Caco-2 (cell line): ENCODE measurements at regions not wholly inside any gene's neighbourhood (a gene's known extent, or its start where the extent isn't known, plus 50 kb on each side); places are given as distances from the start of the nearest gene placed in this dataset.

Experiments
- BruUV-seq: library from RNA; stranded (reverse); fragments of 400-500 nt; replicated peaks from 2 replicates; lab custom pipeline; 2021; lab: Mats Ljungman, UMichigan
- CTCF ChIA-PET: fragments of 300-600 bp; sonication (Branson Sonifier 250); formaldehyde crosslinking; loops from one replicate; lab custom pipeline; 2022; ENCODE audit warnings: antibody characterized with exemption; lab: Charles Lee
- POLR2A ChIA-PET: fragments of 300-600 bp; sonication (Branson Sonifier 250); formaldehyde crosslinking; loops from one replicate; lab custom pipeline; 2022; ENCODE audit warnings: antibody characterized with exemption; lab: Charles Lee
- DNase-seq, 2 experiments: peaks; one replicate each; pipeline versions ENCODE4 v3.0.0 to v3.0.0-alpha.2; 2020 to 2022
- H3K27me3 ChIP-seq: replicated peaks from 2 replicates; pipeline ENCODE4 v1.6.0; 2011; ENCODE audit warnings: low read length; ENCODE audit not compliant: control insufficient read depth, insufficient read depth
- H3K36me3 ChIP-seq: 2 replicates; pipeline ENCODE4 v1.5.1; 2011; ENCODE audit warnings: low read length; ENCODE audit not compliant: control insufficient read depth, insufficient read depth
- H3K4me1 ChIP-seq: fragments of 250-450 bp; sonication (Bioruptor Pico); 2 replicates; pipeline ENCODE4 v1.5.1; 2020; ENCODE audit warnings: mild to moderate bottlenecking
- H3K4me3 ChIP-seq: 2 replicates; pipeline ENCODE4 v1.5.1; 2011; ENCODE audit warnings: low read depth, mild to moderate bottlenecking, control low read depth, low read length
- H3K9me3 ChIP-seq: fragments of 250-450 bp; sonication (Bioruptor Pico); 2 replicates; pipeline ENCODE4 v1.5.1; 2020; ENCODE audit warnings: mild to moderate bottlenecking, moderate library complexity
- H3K27ac Mint-ChIP-seq: one replicate; pipeline ENCODE4 v1.8.0; 2022; ENCODE audit warnings: mixed read lengths; ENCODE audit not compliant: unreplicated experiment
- H3K27me3 Mint-ChIP-seq: one replicate; pipeline ENCODE4 v1.8.0; 2022; ENCODE audit warnings: mixed read lengths; ENCODE audit not compliant: insufficient read depth, unreplicated experiment
- H3K36me3 Mint-ChIP-seq: one replicate; pipeline ENCODE4 v1.8.0; 2022; ENCODE audit warnings: mild to moderate bottlenecking, mixed read lengths; ENCODE audit not compliant: insufficient read depth, unreplicated experiment
- H3K4me1 Mint-ChIP-seq: one replicate; pipeline ENCODE4 v1.8.0; 2022; ENCODE audit warnings: low read depth, mixed read lengths; ENCODE audit not compliant: unreplicated experiment
- H3K4me3 Mint-ChIP-seq: one replicate; pipeline ENCODE4 v1.8.0; 2022; ENCODE audit warnings: mild to moderate bottlenecking, moderate library complexity, mixed read lengths; ENCODE audit not compliant: unreplicated experiment
- H3K9me3 Mint-ChIP-seq: one replicate; pipeline ENCODE4 v1.8.0; 2022; ENCODE audit warnings: mixed read lengths; ENCODE audit not compliant: unreplicated experiment
- CTCF ChIP-seq, 2 experiments: fragments of 200-600 bp in 1 of 2; IDR thresholded peaks; 1 replicate in 1 of 2; 2 replicates in 1 of 2; pipeline versions ENCODE4 v1.5.1 to v1.8.0; 2011 to 2022; ENCODE audit warnings: antibody characterized with exemption in 1 of 2, control low read depth in 1 of 2, inconsistent platforms in 1 of 2, low read depth in 1 of 2, low read length in 1 of 2, mild to moderate bottlenecking in 1 of 2, moderate library complexity in 1 of 2; ENCODE audit not compliant: insufficient read depth in 1 of 2, severe bottlenecking in 1 of 2, unreplicated experiment in 1 of 2
- intact Hi-C: fragments of 100-400 bp; cut with micrococcal nuclease; formaldehyde crosslinking; loops from one replicate; pipeline ENCODE4 v1.10.0; 2022; ENCODE audit not compliant: unreplicated experiment

- Histone ChIP-seq H3K4me1 (peaks cover 7% of the 10 kb centered on the region), H3K9me3 (no peaks in the 10 kb centered on the region), H3K4me3 (no peak overlapping the region), H3K27me3 (no peaks in the 10 kb centered on the region), H3K36me3 (no peaks in the 10 kb centered on the region)
- CTCF ChIA-PET: no interaction called here
- no peaks in the 10 kb centered on the region for H3K36me3 Mint-ChIP-seq
- TF ChIP-seq CTCF (IDR thresholded peaks at IDR 0.05; ENCODE audit: insufficient read depth in 1 of 2, low read depth in 1 of 2, low read length in 1 of 2, severe bottlenecking in 1 of 2, unreplicated experiment in 1 of 2): no peak
- no peak for DNase-seq
- BruUV-seq: no TSS peak
- intact Hi-C loops: no loop called here
- H3K27ac Mint-ChIP-seq: no peak overlapping the region
- POLR2A ChIA-PET: no interaction called here
- peaks cover 14% of the 10 kb centered on the region for H3K4me1 Mint-ChIP-seq
- H3K27me3 Mint-ChIP-seq: no peaks in the 10 kb centered on the region
- H3K9me3 Mint-ChIP-seq: peaks cover 8% of the 10 kb centered on the region
- no peak overlapping the region for H3K4me3 Mint-ChIP-seq
Measured at GRCh38 chr13:91167706-91168385, 179.6 kb upstream of the MIR17HG start.

- no peak overlapping the region for H3K27ac Mint-ChIP-seq
- BruUV-seq: no TSS peak
- H3K4me3 ChIP-seq: no peak overlapping the region
- H3K4me1 ChIP-seq: peaks cover 7% of the 10 kb centered on the region
- H3K27me3 ChIP-seq: no peaks in the 10 kb centered on the region
- no peak for DNase-seq
- ChIA-PET CTCF (no interaction called here), POLR2A (no interaction called here)
- no peaks in the 10 kb centered on the region for H3K36me3 ChIP-seq
- intact Hi-C loops: no loop called here
- peaks cover 13% of the 10 kb centered on the region for H3K4me1 Mint-ChIP-seq
- no peak for TF ChIP-seq CTCF (IDR thresholded peaks at IDR 0.05; ENCODE audit: insufficient read depth in 1 of 2, low read depth in 1 of 2, low read length in 1 of 2, severe bottlenecking in 1 of 2, unreplicated experiment in 1 of 2)
- no peaks in the 10 kb centered on the region for H3K27me3 Mint-ChIP-seq
- peaks cover 8% of the 10 kb centered on the region for H3K9me3 Mint-ChIP-seq
- H3K4me3 Mint-ChIP-seq: no peak overlapping the region
- H3K36me3 Mint-ChIP-seq: no peaks in the 10 kb centered on the region
- H3K9me3 ChIP-seq: no peaks in the 10 kb centered on the region
Measured at GRCh38 chr13:91168386-91168711, 179.1 kb upstream of the MIR17HG start.

GRCh38 chr13:91169321-91170050 is 178.0 kb upstream of the MIR17HG start:
- ChIA-PET CTCF (interaction anchor here (0.9 to 1.0 kb wide), 2 partner anchors 13 to 15 kb away, joined by 3 to 4 read pairs; no protein-coding TSS in a partner anchor), POLR2A (no interaction called here)
- Histone ChIP-seq H3K4me1 (peaks cover 7% of the 10 kb centered on the region), H3K27me3 (no peaks in the 10 kb centered on the region), H3K9me3 (no peaks in the 10 kb centered on the region), H3K4me3 (no peak overlapping the region), H3K36me3 (no peaks in the 10 kb centered on the region)
- intact Hi-C loops: loop anchor here (1.0 kb wide), 1 partner anchor 13 kb away; no protein-coding TSS in a partner anchor
- H3K36me3 Mint-ChIP-seq: no peaks in the 10 kb centered on the region
- no peak overlapping the region for H3K27ac Mint-ChIP-seq
- no peaks in the 10 kb centered on the region for H3K27me3 Mint-ChIP-seq
- H3K4me1 Mint-ChIP-seq: peaks cover 8% of the 10 kb centered on the region
- TF ChIP-seq CTCF (IDR thresholded peaks at IDR 0.05; ENCODE audit: insufficient read depth in 1 of 2, low read depth in 1 of 2, low read length in 1 of 2, severe bottlenecking in 1 of 2, unreplicated experiment in 1 of 2): no peak
- no peak for DNase-seq
- H3K9me3 Mint-ChIP-seq: peaks cover 7% of the 10 kb centered on the region
- no TSS peak for BruUV-seq
- H3K4me3 Mint-ChIP-seq: no peak overlapping the region
